Thoracic aorta (tissue), 2 donors: ENCODE measurements at regions not wholly inside any gene's neighbourhood (a gene's known extent, or its start where the extent isn't known, plus 50 kb on each side); places are given as distances from the start of the nearest gene placed in this dataset.

Experiments used
- ATAC-seq: fragments of 150-250 bp; one replicate; pipeline ENCODE4 v1.8.0; 2017; ENCODE audit warnings: low read depth; ENCODE audit not compliant: insufficient number of reproducible peaks, low FRiP score
- DNase-seq: peaks from one replicate; pipeline ENCODE4 v3.0.0-alpha.2; 2020; ENCODE audit warnings: low spot score
- H3K27ac ChIP-seq, 2 donors: fragments of 200-600 bp; sonication (generic); 1 replicate in 1 of 2; 2 replicates in 1 of 2; pipeline ENCODE4 v1.5.1; 2016; ENCODE audit warnings: mild to moderate bottlenecking in 2 of 2, moderate library complexity in 2 of 2
- H3K27me3 ChIP-seq: fragments of 200-600 bp; sonication (generic); replicated peaks from 2 replicates; pipeline ENCODE4 v1.6.0; 2016; ENCODE audit warnings: mild to moderate bottlenecking; ENCODE audit not compliant: insufficient read depth
- H3K36me3 ChIP-seq: fragments of 200-600 bp; sonication (generic); one replicate; pipeline ENCODE4 v1.5.1; 2016
- H3K4me1 ChIP-seq, 2 donors: fragments of 200-600 bp; sonication (generic); 1 replicate in 1 of 2; 2 replicates in 1 of 2; pipeline versions ENCODE4 v1.5.1 to v1.6.0; 2016; ENCODE audit warnings: low read depth in 2 of 2, mild to moderate bottlenecking in 1 of 2; ENCODE audit not compliant: control insufficient read depth in 1 of 2
- H3K4me3 ChIP-seq: fragments of 200-600 bp; sonication (generic); 2 replicates; pipeline ENCODE4 v1.5.1; 2016; ENCODE audit warnings: mild to moderate bottlenecking
- H3K9me3 ChIP-seq: fragments of 200-600 bp; sonication (generic); 2 replicates; pipeline ENCODE4 v1.5.1; 2016
- TF ChIP-seq, protein P1 (sequence below): fragments of 200-600 bp; sonication (generic); IDR thresholded peaks from one replicate; pipeline ENCODE4 v1.5.1; 2019; ENCODE audit warnings: antibody characterized with exemption

DNA sequence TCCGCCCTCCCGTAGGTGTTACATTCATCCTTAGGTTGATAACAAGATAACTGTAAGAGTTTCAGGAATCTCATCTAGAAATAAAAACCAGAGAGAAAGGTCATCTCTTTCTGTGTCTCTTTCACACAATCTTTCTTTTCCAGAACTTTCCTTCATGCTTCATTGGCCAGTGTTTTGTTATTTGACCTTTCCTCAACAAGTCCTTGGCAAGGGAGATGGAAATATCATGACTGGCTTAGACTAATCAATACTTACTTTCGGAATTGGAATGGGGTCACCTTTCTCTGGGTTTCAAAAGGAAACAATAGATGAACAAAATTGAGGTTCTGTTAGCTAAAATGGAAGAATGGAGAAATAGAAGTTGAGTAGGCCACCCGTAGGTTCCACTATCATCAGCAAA, 72.9 kb upstream of the PPP2R5A start:
- TF ChIP-seq, protein P1, sequence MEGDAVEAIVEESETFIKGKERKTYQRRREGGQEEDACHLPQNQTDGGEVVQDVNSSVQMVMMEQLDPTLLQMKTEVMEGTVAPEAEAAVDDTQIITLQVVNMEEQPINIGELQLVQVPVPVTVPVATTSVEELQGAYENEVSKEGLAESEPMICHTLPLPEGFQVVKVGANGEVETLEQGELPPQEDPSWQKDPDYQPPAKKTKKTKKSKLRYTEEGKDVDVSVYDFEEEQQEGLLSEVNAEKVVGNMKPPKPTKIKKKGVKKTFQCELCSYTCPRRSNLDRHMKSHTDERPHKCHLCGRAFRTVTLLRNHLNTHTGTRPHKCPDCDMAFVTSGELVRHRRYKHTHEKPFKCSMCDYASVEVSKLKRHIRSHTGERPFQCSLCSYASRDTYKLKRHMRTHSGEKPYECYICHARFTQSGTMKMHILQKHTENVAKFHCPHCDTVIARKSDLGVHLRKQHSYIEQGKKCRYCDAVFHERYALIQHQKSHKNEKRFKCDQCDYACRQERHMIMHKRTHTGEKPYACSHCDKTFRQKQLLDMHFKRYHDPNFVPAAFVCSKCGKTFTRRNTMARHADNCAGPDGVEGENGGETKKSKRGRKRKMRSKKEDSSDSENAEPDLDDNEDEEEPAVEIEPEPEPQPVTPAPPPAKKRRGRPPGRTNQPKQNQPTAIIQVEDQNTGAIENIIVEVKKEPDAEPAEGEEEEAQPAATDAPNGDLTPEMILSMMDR, result no peak
- no peak overlapping the region for H3K4me3 ChIP-seq
- H3K27me3 ChIP-seq, result no peaks in the 10 kb centered on the region
- H3K27ac ChIP-seq, result no peak overlapping the region
- H3K4me1 ChIP-seq, result no peaks in the 10 kb centered on the region
- H3K9me3 ChIP-seq, result no peaks in the 10 kb centered on the region
- no peaks in the 10 kb centered on the region for H3K36me3 ChIP-seq
- ATAC-seq (no peak), DNase-seq (no peak)

DNA sequence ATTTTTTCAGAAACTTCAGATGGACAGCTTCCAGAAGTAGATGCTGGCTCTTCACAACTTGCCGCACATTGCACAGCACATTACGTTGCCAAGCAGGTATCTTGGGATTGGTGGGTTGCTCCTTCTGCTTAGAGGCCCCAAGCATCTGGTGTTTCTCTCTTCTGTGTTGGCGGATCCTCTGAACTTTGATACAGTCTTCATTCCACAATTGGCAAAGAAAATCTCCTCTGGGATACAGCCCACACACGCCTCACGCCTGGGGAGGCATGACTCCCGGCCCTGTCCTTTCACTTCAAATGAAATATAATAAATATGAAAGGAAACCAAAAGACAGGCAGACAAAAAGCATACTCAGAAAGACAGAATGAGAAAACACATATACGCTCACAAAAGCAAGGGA, 72.3 kb upstream of the PPP2R5A start:
- Histone ChIP-seq H3K9me3 (no peaks in the 10 kb centered on the region), H3K27me3 (no peaks in the 10 kb centered on the region), H3K4me1 (no peaks in the 10 kb centered on the region), H3K36me3 (no peaks in the 10 kb centered on the region), H3K4me3 (no peak overlapping the region), H3K27ac (no peak overlapping the region)
- TF ChIP-seq, protein P1, result no peak
- ATAC-seq (no peak), DNase-seq (no peak)

DNA sequence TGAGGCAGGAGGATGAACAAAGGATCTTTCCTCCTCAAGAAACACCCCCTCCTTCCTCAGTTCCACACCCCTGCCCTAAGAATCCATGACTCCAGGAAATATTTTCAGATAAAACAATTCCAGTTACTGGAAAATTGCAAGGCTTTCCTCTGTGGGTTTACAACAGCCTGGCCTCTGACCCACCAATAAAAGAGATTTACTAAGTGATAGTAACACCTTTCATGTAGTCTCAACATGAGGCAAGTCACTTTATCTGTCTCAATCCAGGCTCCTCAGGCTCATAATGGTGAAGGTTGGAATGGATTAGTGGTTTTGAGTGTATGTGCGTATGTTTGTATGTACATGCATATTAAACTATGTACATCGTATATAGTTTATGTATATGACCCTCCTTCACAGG, 71.4 kb upstream of the PPP2R5A start:
- ATAC-seq, result no peak
- no peak for DNase-seq
- Histone ChIP-seq H3K27ac (no peak overlapping the region), H3K4me3 (no peak overlapping the region), H3K9me3 (no peaks in the 10 kb centered on the region), H3K36me3 (no peaks in the 10 kb centered on the region), H3K27me3 (no peaks in the 10 kb centered on the region), H3K4me1 (no peaks in the 10 kb centered on the region)
- TF ChIP-seq, protein P1, result no peak

DNA sequence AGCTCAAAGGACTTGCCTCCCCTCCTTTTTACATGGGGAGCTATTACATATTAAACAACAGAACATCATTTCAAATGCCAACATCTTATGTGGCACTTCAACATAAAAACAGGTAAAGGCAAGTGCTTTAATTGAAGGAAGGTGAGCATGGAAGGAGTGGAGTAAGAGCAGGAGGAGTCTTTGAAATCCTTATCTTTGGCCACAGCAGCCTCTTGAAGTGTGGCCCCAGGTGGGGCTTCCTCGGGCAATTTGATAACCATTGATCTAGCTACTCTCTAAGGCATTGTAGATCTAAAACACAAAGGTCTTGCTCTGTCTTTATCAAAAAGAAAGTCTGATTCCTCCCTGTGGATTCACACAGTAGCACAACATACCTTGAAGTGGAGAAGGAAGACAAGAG, 70.9 kb upstream of the PPP2R5A start:
- no peaks in the 10 kb centered on the region for H3K36me3 ChIP-seq
- H3K27ac ChIP-seq, result no peak overlapping the region
- H3K27me3 ChIP-seq, result no peaks in the 10 kb centered on the region
- ATAC-seq (no peak), DNase-seq (no peak)
- TF ChIP-seq, protein P1, result no peak
- no peaks in the 10 kb centered on the region for H3K4me1 ChIP-seq
- no peaks in the 10 kb centered on the region for H3K9me3 ChIP-seq
- H3K4me3 ChIP-seq, result no peak overlapping the region

DNA sequence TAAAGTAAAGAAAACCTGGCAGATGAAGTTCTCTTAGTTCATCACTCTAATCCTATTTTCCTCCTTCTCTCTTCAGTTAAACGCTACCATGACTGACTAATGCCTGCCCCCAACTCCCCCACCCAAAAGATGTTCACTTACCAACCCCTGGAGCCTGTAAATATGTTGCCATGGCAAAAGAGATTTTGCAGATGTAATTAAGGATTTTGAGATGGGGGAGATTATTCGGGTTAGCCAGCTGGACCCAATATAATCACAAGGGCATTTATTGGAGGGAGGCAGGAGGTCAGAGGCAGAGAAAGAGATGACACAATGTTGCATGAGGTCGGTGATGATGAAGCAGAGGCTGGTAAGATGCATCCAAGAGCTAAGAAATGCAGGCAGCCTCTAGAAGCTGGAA, 69.3 kb upstream of the PPP2R5A start:
- H3K27ac ChIP-seq, result no peak overlapping the region
- no peaks in the 10 kb centered on the region for H3K27me3 ChIP-seq
- H3K4me3 ChIP-seq, result no peak overlapping the region
- no peaks in the 10 kb centered on the region for H3K36me3 ChIP-seq
- ATAC-seq (no peak), DNase-seq (no peak)
- TF ChIP-seq, protein P1, result no peak
- H3K4me1 ChIP-seq, result no peaks in the 10 kb centered on the region
- no peaks in the 10 kb centered on the region for H3K9me3 ChIP-seq
